ENCODE measurements at regions not wholly inside any gene's neighbourhood (a gene's known extent, or its start where the extent isn't known, plus 50 kb on each side); places are given as distances from the start of the nearest gene placed in this dataset.

GRCh38 chr18:67735506-67735905, 219.0 kb upstream of the DSEL start:
- Mint-ChIP-seq H3K4me3 (no peak overlapping the region), H3K4me1 (no peaks in the 10 kb centered on the region), H3K27ac (no peak overlapping the region), H3K9me3 (no peaks in the 10 kb centered on the region), H3K36me3 (no peaks in the 10 kb centered on the region)
- no peak for ATAC-seq
- no peak for DNase-seq (ENCODE audit: low spot score in 2 of 2)

GRCh38 chr18:67733088-67733487, 216.6 kb upstream of the DSEL start:
- Mint-ChIP-seq H3K4me1 (no peaks in the 10 kb centered on the region), H3K27ac (no peak overlapping the region), H3K4me3 (no peak overlapping the region), H3K36me3 (no peaks in the 10 kb centered on the region), H3K9me3 (no peaks in the 10 kb centered on the region)
- DNase-seq (ENCODE audit: low spot score in 2 of 2) (no peak), ATAC-seq (no peak)

- no peak for DNase-seq (ENCODE audit: low spot score in 2 of 2)
- Mint-ChIP-seq H3K27ac (no peak overlapping the region), H3K36me3 (no peaks in the 10 kb centered on the region)
Measured at GRCh38 chr18:67731851-67732250, 215.3 kb upstream of the DSEL start.

GRCh38 chr18:67730886-67731285, 214.4 kb upstream of the DSEL start:
- ATAC-seq (no peak), DNase-seq (ENCODE audit: low spot score in 2 of 2) (no peak)
- Mint-ChIP-seq H3K27ac (no peak overlapping the region), H3K4me1 (no peaks in the 10 kb centered on the region), H3K9me3 (no peaks in the 10 kb centered on the region), H3K4me3 (no peak overlapping the region), H3K36me3 (no peaks in the 10 kb centered on the region)

More at GRCh38 chr18:67731851-67732250, 215.3 kb upstream of the DSEL start:
- Mint-ChIP-seq H3K9me3 (no peaks in the 10 kb centered on the region), H3K4me1 (no peaks in the 10 kb centered on the region), H3K4me3 (no peak overlapping the region)
- ATAC-seq: no peak

GRCh38 chr18:67728364-67728763, 211.8 kb upstream of the DSEL start:
- Mint-ChIP-seq H3K4me1 (no peaks in the 10 kb centered on the region), H3K36me3 (no peaks in the 10 kb centered on the region), H3K27ac (no peak overlapping the region), H3K4me3 (no peak overlapping the region), H3K9me3 (peaks cover 4% of the 10 kb centered on the region)
- ATAC-seq (no peak), DNase-seq (ENCODE audit: low spot score in 2 of 2) (no peak)

GRCh38 chr18:67726882-67727281, 210.4 kb upstream of the DSEL start:
- ATAC-seq: no peak
- H3K4me3 Mint-ChIP-seq: no peak overlapping the region
- no peaks in the 10 kb centered on the region for H3K36me3 Mint-ChIP-seq
- H3K27ac Mint-ChIP-seq: no peak overlapping the region
- H3K9me3 Mint-ChIP-seq: peaks cover 4% of the 10 kb centered on the region
- H3K4me1 Mint-ChIP-seq: no peaks in the 10 kb centered on the region
- DNase-seq (ENCODE audit: low spot score in 2 of 2): no peak

GRCh38 chr18:67717800-67718199, 201.3 kb upstream of the DSEL start:
- no peak overlapping the region for H3K4me3 Mint-ChIP-seq
- H3K4me1 Mint-ChIP-seq: no peaks in the 10 kb centered on the region
- H3K36me3 Mint-ChIP-seq: no peaks in the 10 kb centered on the region
- H3K9me3 Mint-ChIP-seq: peaks cover 3% of the 10 kb centered on the region
- ATAC-seq (no peak), DNase-seq (ENCODE audit: low spot score in 2 of 2) (no peak)
- no peak overlapping the region for H3K27ac Mint-ChIP-seq

GRCh38 chr18:67715567-67715966, 199.0 kb upstream of the DSEL start:
- DNase-seq (ENCODE audit: low spot score in 2 of 2): no peak
- no peak for ATAC-seq
- Mint-ChIP-seq H3K27ac (no peak overlapping the region), H3K9me3 (no peaks in the 10 kb centered on the region), H3K36me3 (no peaks in the 10 kb centered on the region), H3K4me3 (no peak overlapping the region), H3K4me1 (no peaks in the 10 kb centered on the region)

- no peak overlapping the region for H3K27ac Mint-ChIP-seq
- ATAC-seq (no peak), DNase-seq (ENCODE audit: low spot score in 2 of 2) (no peak)
- H3K9me3 Mint-ChIP-seq: no peaks in the 10 kb centered on the region
- H3K36me3 Mint-ChIP-seq: no peaks in the 10 kb centered on the region
- no peak overlapping the region for H3K4me3 Mint-ChIP-seq
- H3K4me1 Mint-ChIP-seq: no peaks in the 10 kb centered on the region
Measured at GRCh38 chr18:67710639-67711038, 194.1 kb upstream of the DSEL start.

GRCh38 chr18:67705748-67706147, 189.2 kb upstream of the DSEL start:
- Mint-ChIP-seq H3K36me3 (no peaks in the 10 kb centered on the region), H3K27ac (no peak overlapping the region), H3K4me3 (no peak overlapping the region), H3K9me3 (peaks cover 1% of the 10 kb centered on the region), H3K4me1 (no peaks in the 10 kb centered on the region)
- no peak for DNase-seq (ENCODE audit: low spot score in 2 of 2)
- ATAC-seq: no peak

- Mint-ChIP-seq H3K9me3 (peaks cover 5% of the 10 kb centered on the region), H3K4me3 (no peak overlapping the region), H3K36me3 (no peaks in the 10 kb centered on the region), H3K4me1 (no peaks in the 10 kb centered on the region), H3K27ac (no peak overlapping the region)
- ATAC-seq (no peak), DNase-seq (ENCODE audit: low spot score in 2 of 2) (no peak)
Measured at GRCh38 chr18:67695684-67696083, 179.2 kb upstream of the DSEL start.

- DNase-seq (ENCODE audit: low spot score in 2 of 2): no peak
- H3K4me3 Mint-ChIP-seq: no peak overlapping the region
- ATAC-seq: no peak
- peaks cover 4% of the 10 kb centered on the region for H3K9me3 Mint-ChIP-seq
- no peak overlapping the region for H3K27ac Mint-ChIP-seq
- no peaks in the 10 kb centered on the region for H3K4me1 Mint-ChIP-seq
- no peaks in the 10 kb centered on the region for H3K36me3 Mint-ChIP-seq
Measured at GRCh38 chr18:67694787-67695186, 178.3 kb upstream of the DSEL start.

- no peaks in the 10 kb centered on the region for H3K4me1 Mint-ChIP-seq
- H3K4me3 Mint-ChIP-seq: no peak overlapping the region
- H3K36me3 Mint-ChIP-seq: no peaks in the 10 kb centered on the region
- DNase-seq (ENCODE audit: low spot score in 2 of 2): no peak
- peaks cover 4% of the 10 kb centered on the region for H3K9me3 Mint-ChIP-seq
- H3K27ac Mint-ChIP-seq: no peak overlapping the region
- ATAC-seq: no peak
Measured at GRCh38 chr18:67692811-67693210, 176.3 kb upstream of the DSEL start.

GRCh38 chr18:67682516-67682915, 166.0 kb upstream of the DSEL start:
- DNase-seq (ENCODE audit: low spot score in 2 of 2): no peak
- Mint-ChIP-seq H3K27ac (no peak overlapping the region), H3K4me3 (no peak overlapping the region), H3K36me3 (no peaks in the 10 kb centered on the region), H3K9me3 (peaks cover 6% of the 10 kb centered on the region), H3K4me1 (no peaks in the 10 kb centered on the region)
- ATAC-seq: no peak

- no peaks in the 10 kb centered on the region for H3K36me3 Mint-ChIP-seq
- no peaks in the 10 kb centered on the region for H3K4me1 Mint-ChIP-seq
- H3K9me3 Mint-ChIP-seq: peaks cover 3% of the 10 kb centered on the region
- ATAC-seq (no peak), DNase-seq (ENCODE audit: low spot score in 2 of 2) (no peak)
- no peak overlapping the region for H3K4me3 Mint-ChIP-seq
- H3K27ac Mint-ChIP-seq: no peak overlapping the region
Measured at GRCh38 chr18:67677489-67677888, 161.0 kb upstream of the DSEL start.

- H3K4me1 Mint-ChIP-seq: no peaks in the 10 kb centered on the region
- DNase-seq (ENCODE audit: low spot score in 2 of 2): no peak
- H3K36me3 Mint-ChIP-seq: no peaks in the 10 kb centered on the region
- no peak for ATAC-seq
- no peaks in the 10 kb centered on the region for H3K9me3 Mint-ChIP-seq
- H3K27ac Mint-ChIP-seq: no peak overlapping the region
- H3K4me3 Mint-ChIP-seq: no peak overlapping the region
Measured at GRCh38 chr18:67672716-67673115, 156.2 kb upstream of the DSEL start.

- Mint-ChIP-seq H3K9me3 (no peaks in the 10 kb centered on the region), H3K4me1 (no peaks in the 10 kb centered on the region), H3K27ac (no peak overlapping the region), H3K4me3 (no peak overlapping the region), H3K36me3 (no peaks in the 10 kb centered on the region)
- no peak for DNase-seq (ENCODE audit: low spot score in 2 of 2)
- no peak for ATAC-seq
Measured at GRCh38 chr18:67672155-67672554, 155.6 kb upstream of the DSEL start.
